CD4-positive, alpha-beta memory T cell (primary cell): ENCODE measurements at regions not wholly inside any gene's neighbourhood (a gene's known extent, or its start where the extent isn't known, plus 50 kb on each side); places are given as distances from the start of the nearest gene placed in this dataset.

ENCODE experiments used
- CTCF ChIA-PET: fragments of 350-600 bp; sonication (Branson Sonifier 250); formaldehyde crosslinking; loops from one replicate; lab custom pipeline; 2021; ENCODE audit warnings: inconsistent platforms; ENCODE audit not compliant: partially characterized antibody; lab: Charles Lee
- POLR2A ChIA-PET: fragments of 350-600 bp; sonication (Branson Sonifier 250); formaldehyde crosslinking; loops from one replicate; lab custom pipeline; 2021; ENCODE audit not compliant: partially characterized antibody; lab: Charles Lee
- DNase-seq, 5 donors: peaks; one replicate each; pipeline versions ENCODE4 v3.0.0 to v3.0.0-alpha.2; 2020 to 2022; ENCODE audit warnings: mixed read lengths in 1 of 5
- H3K27ac ChIP-seq: one replicate; pipeline ENCODE4 v1.7.0; 2013; ENCODE audit warnings: low read depth, low read length
- H3K27me3 ChIP-seq: 2 replicates; pipeline ENCODE4 v1.7.0; 2013; ENCODE audit warnings: mild to moderate bottlenecking, low read length, moderate library complexity; ENCODE audit not compliant: insufficient read depth
- H3K36me3 ChIP-seq: 2 replicates; pipeline ENCODE4 v1.7.0; 2013; ENCODE audit warnings: mild to moderate bottlenecking, low read length, moderate library complexity; ENCODE audit not compliant: insufficient read depth
- H3K4me1 ChIP-seq: 2 replicates; pipeline ENCODE4 v1.7.0; 2013; ENCODE audit warnings: mild to moderate bottlenecking, low read length, moderate library complexity; ENCODE audit not compliant: insufficient read depth
- H3K4me3 ChIP-seq, 2 donors: one replicate each; pipeline ENCODE4 v1.7.0; 2013; ENCODE audit warnings: low read length in 2 of 2, mild to moderate bottlenecking in 1 of 2
- H3K9me3 ChIP-seq, 2 donors: one replicate each; pipeline ENCODE4 v1.7.0; 2013; ENCODE audit warnings: low read length in 2 of 2, control low read depth in 1 of 2; ENCODE audit not compliant: control insufficient read depth in 1 of 2
- H3K27ac Mint-ChIP-seq, 7 donors: one replicate each; pipeline ENCODE4 v1.8.0; 2020 to 2021; ENCODE audit warnings: mixed read lengths in 7 of 7, mild to moderate bottlenecking in 6 of 7, inconsistent platforms in 3 of 7, moderate library complexity in 3 of 7
- H3K27me3 Mint-ChIP-seq, 2 donors: one replicate each; pipeline ENCODE4 v1.8.0; 2020 to 2021; ENCODE audit warnings: mixed read lengths in 2 of 2
- H3K36me3 Mint-ChIP-seq, 2 donors: one replicate each; pipeline ENCODE4 v1.8.0; 2020 to 2021; ENCODE audit warnings: mixed read lengths in 2 of 2, inconsistent platforms in 1 of 2, mild to moderate bottlenecking in 1 of 2
- H3K4me1 Mint-ChIP-seq, 4 donors: one replicate each; pipeline ENCODE4 v1.8.0; 2020 to 2021; ENCODE audit warnings: mixed read lengths in 4 of 4, mild to moderate bottlenecking in 1 of 4
- H3K4me3 Mint-ChIP-seq, 8 donors: one replicate each; pipeline ENCODE4 v1.8.0; 2020 to 2021; ENCODE audit warnings: mixed read lengths in 8 of 8, mild to moderate bottlenecking in 7 of 8, moderate library complexity in 6 of 8, inconsistent platforms in 3 of 8
- H3K9me3 Mint-ChIP-seq, 8 donors: one replicate each; pipeline ENCODE4 v1.8.0; 2020 to 2021; ENCODE audit warnings: mixed read lengths in 8 of 8, mild to moderate bottlenecking in 5 of 8, inconsistent platforms in 3 of 8, moderate library complexity in 1 of 8
- intact Hi-C: fragments of 100-400 bp; cut with micrococcal nuclease; formaldehyde crosslinking; loops from one replicate; pipeline ENCODE4 v1.15.1; 2023

DNA sequence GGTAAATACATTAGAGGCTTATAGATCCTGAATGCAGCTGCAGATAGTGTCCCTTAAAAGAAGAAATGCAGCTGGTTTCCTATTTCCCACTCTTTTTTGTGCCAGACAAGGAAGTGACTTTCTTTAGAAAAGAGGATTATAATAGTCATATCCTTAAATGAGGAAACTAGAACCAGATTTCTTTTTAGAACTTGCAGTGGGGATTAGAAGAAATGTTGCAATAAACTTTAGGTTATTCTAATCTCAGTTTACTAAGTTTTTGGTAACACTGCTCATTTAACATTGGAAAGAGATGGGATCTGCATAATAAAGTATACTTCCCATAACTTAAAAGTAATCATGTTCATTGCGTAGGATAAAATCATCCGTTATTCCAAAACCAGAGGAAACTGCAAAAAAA, 101.9 kb downstream of the SLIT2 start:
- Histone ChIP-seq H3K4me1 (no peaks in the 10 kb centered on the region), H3K4me3 (no peak overlapping the region), H3K36me3 (no peaks in the 10 kb centered on the region), H3K27ac (no peak overlapping the region), H3K9me3 (no peaks in the 10 kb centered on the region), H3K27me3 (no peaks in the 10 kb centered on the region)
- ChIA-PET POLR2A (no interaction called here), CTCF (no interaction called here)
- Mint-ChIP-seq H3K4me1 (no peaks in the 10 kb centered on the region), H3K27me3 (no peaks in the 10 kb centered on the region), H3K27ac (no peak overlapping the region), H3K4me3 (no peak overlapping the region), H3K9me3 (peaks cover 0 to 4% (median 0%) of the 10 kb centered on the region in 8 donors), H3K36me3 (no peaks in the 10 kb centered on the region)
- intact Hi-C loops: no loop called here
- no peak for DNase-seq

DNA sequence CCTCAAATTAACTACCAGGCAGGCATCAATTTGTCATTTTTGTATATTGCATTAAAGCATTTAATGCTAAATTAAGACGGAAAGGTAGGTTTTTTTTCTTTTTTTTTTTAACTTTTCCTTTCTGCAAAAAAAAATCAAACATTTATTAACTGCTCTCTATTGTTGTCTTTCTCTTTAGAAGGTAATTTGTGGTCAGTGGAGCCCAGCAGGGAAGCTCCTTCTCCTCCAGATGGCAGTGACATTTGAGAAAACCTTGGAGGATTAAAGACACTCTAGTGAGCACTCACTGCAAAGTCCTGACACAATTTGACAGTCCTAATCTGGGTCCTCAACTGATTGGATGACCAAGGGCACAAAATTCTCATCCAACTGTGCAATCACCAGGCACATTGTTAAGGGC, 102.4 kb downstream of the SLIT2 start:
- intact Hi-C loops: no loop called here
- H3K27ac Mint-ChIP-seq: no peak overlapping the region
- Histone ChIP-seq H3K27ac (no peak overlapping the region), H3K27me3 (no peaks in the 10 kb centered on the region), H3K4me1 (no peaks in the 10 kb centered on the region), H3K9me3 (no peaks in the 10 kb centered on the region), H3K4me3 (no peak overlapping the region), H3K36me3 (no peaks in the 10 kb centered on the region)
- H3K4me3 Mint-ChIP-seq: no peak overlapping the region
- no peak for DNase-seq
- peaks cover 0 to 4% (median 0%) of the 10 kb centered on the region in 8 donors for H3K9me3 Mint-ChIP-seq
- no peaks in the 10 kb centered on the region for H3K4me1 Mint-ChIP-seq
- POLR2A ChIA-PET: no interaction called here
- CTCF ChIA-PET: no interaction called here
- no peaks in the 10 kb centered on the region for H3K36me3 Mint-ChIP-seq
- no peaks in the 10 kb centered on the region for H3K27me3 Mint-ChIP-seq

DNA sequence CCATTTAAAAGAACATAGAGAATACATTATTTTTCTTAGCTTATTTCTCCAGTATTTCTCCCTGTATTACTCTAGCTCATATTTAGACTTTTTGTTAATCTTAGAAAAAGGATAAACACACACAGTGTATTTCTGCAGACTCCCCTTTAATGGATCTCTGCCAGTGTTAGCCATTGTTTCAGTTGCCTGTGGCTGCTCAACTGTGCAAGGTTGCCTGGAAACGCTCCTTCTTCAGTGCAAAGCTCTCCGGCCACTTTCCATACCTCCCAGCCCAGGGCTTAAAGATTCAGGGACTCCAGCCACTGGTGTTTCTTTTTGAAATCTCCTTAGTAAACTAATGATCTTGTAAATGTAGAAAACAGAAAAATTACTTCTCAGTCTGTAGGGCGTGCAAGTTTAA, 104.9 kb downstream of the SLIT2 start:
- Mint-ChIP-seq H3K9me3 (peaks cover 0 to 3% (median 0%) of the 10 kb centered on the region in 8 donors), H3K4me1 (no peaks in the 10 kb centered on the region), H3K27me3 (no peaks in the 10 kb centered on the region), H3K4me3 (no peak overlapping the region), H3K27ac (no peak overlapping the region), H3K36me3 (no peaks in the 10 kb centered on the region)
- intact Hi-C loops: no loop called here
- Histone ChIP-seq H3K4me3 (no peak overlapping the region), H3K36me3 (no peaks in the 10 kb centered on the region), H3K9me3 (no peaks in the 10 kb centered on the region), H3K4me1 (no peaks in the 10 kb centered on the region), H3K27me3 (no peaks in the 10 kb centered on the region), H3K27ac (no peak overlapping the region)
- POLR2A ChIA-PET: no interaction called here
- CTCF ChIA-PET: no interaction called here
- DNase-seq: no peak

DNA sequence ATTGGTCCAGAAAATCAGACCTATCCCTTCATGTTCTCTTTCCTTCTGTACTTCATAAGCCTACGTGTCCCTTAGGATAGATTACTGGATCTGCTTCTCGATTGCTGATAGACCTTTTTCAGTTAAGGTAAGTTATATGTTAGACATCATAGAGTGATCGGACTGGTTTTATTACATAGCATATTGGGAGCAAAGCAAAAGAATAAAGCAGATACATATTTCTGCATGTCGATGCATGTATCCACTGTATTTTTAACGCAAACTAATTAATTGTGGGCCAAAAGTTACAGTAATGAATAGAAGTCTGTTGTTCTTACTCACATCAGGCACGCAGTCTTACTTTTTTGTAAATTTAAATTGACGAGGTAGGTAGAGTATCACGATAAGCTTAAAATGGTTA, 106.4 kb downstream of the SLIT2 start:
- Mint-ChIP-seq H3K4me3 (no peak overlapping the region), H3K27me3 (peaks cover 2 to 3% of the 10 kb centered on the region in 2 donors), H3K27ac (no peak overlapping the region), H3K36me3 (no peaks in the 10 kb centered on the region), H3K9me3 (peaks cover 0 to 5% (median 0%) of the 10 kb centered on the region in 8 donors), H3K4me1 (no peaks in the 10 kb centered on the region)
- Histone ChIP-seq H3K9me3 (no peaks in the 10 kb centered on the region), H3K27me3 (no peaks in the 10 kb centered on the region), H3K4me1 (no peaks in the 10 kb centered on the region), H3K27ac (no peak overlapping the region), H3K36me3 (no peaks in the 10 kb centered on the region), H3K4me3 (no peak overlapping the region)
- CTCF ChIA-PET: no interaction called here
- no peak for DNase-seq
- POLR2A ChIA-PET: no interaction called here
- intact Hi-C loops: no loop called here

DNA sequence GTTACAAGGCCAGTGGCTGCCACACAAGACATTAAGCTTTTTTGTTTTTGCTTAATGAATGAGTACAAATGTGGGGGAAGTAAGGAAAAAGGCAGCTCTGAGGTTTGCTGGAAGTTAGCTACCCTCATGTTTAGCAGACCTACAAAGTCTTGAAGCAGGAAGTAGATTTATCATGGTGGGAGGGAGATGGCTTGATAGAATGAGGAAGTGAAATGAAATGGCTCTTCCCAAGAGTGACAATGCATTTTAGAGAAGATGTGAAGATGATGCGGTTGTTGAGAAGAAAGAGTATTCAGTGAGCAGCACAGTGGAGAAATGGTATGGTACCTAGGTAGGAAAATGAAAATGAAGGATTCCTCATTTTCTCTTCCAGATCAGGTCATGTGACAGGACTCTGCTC, 108.0 kb downstream of the SLIT2 start:
- H3K36me3 Mint-ChIP-seq: no peaks in the 10 kb centered on the region
- no peaks in the 10 kb centered on the region for H3K36me3 ChIP-seq
- H3K4me1 ChIP-seq: no peaks in the 10 kb centered on the region
- no peaks in the 10 kb centered on the region for H3K9me3 ChIP-seq
- no peak for DNase-seq
- H3K27ac Mint-ChIP-seq: no peak overlapping the region
- intact Hi-C loops: no loop called here
- no peaks in the 10 kb centered on the region for H3K4me1 Mint-ChIP-seq
- no peak overlapping the region for H3K27ac ChIP-seq
- ChIA-PET CTCF (no interaction called here), POLR2A (no interaction called here)
- H3K4me3 ChIP-seq: no peak overlapping the region
- peaks cover 2 to 3% of the 10 kb centered on the region in 2 donors for H3K27me3 Mint-ChIP-seq
- peak overlapping the region in 1 of 8 donors; percentile 7 for H3K4me3 Mint-ChIP-seq
- H3K27me3 ChIP-seq: no peaks in the 10 kb centered on the region
- H3K9me3 Mint-ChIP-seq: peaks cover 0 to 5% (median 0%) of the 10 kb centered on the region in 8 donors

DNA sequence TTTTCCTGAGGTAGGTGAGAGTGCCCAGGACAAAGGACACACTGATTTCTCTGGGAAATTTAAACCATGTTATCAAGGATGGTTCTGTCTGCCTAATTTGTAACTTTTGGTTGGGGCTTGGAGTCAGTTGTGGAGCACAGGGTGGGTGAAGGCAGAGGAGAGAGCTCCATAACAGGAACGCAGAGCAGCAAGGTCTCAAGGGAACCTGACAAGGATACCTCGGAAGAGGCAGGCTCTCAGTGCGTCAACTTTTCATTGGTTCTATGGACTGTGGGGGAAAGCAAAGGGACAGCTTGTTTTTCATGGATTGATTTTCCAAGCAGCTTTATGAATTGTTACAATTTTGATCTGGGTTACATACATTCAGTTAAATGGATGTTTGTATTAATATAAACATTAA, 110.4 kb downstream of the SLIT2 start:
- no peak overlapping the region for H3K4me3 Mint-ChIP-seq
- no peak for DNase-seq
- Histone ChIP-seq H3K9me3 (no peaks in the 10 kb centered on the region), H3K36me3 (no peaks in the 10 kb centered on the region), H3K27me3 (no peaks in the 10 kb centered on the region), H3K4me1 (no peaks in the 10 kb centered on the region), H3K27ac (no peak overlapping the region), H3K4me3 (no peak overlapping the region)
- no peaks in the 10 kb centered on the region for H3K4me1 Mint-ChIP-seq
- POLR2A ChIA-PET: no interaction called here
- no peak overlapping the region for H3K27ac Mint-ChIP-seq
- intact Hi-C loops: no loop called here
- peaks cover 0 to 5% (median 0%) of the 10 kb centered on the region in 8 donors for H3K9me3 Mint-ChIP-seq
- no peaks in the 10 kb centered on the region for H3K36me3 Mint-ChIP-seq
- CTCF ChIA-PET: no interaction called here
- peaks cover 2 to 3% of the 10 kb centered on the region in 2 donors for H3K27me3 Mint-ChIP-seq

DNA sequence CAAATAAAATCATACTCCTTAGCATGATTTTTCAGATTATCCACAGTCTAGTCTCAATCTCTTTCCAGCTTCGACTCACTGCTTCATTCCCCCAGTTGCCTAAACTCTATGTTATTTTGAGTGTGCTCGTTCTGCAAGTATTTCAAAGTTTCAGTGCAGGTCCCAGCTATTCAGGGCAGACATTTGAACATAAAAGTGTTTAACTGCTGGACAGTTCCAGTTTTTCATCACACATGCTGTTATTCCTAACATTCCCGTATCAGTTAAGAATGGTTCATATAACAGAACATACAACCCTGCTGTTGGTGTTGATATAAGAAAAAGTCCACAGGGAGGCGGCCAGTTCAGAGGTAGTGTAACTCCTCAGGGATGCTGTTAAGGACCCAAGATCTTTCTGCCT, 113.3 kb downstream of the SLIT2 start:
- H3K4me3 Mint-ChIP-seq: no peak overlapping the region
- intact Hi-C loops: no loop called here
- H3K9me3 Mint-ChIP-seq: peaks cover 0 to 3% (median 0%) of the 10 kb centered on the region in 8 donors
- Histone ChIP-seq H3K4me1 (no peaks in the 10 kb centered on the region), H3K27ac (no peak overlapping the region), H3K36me3 (no peaks in the 10 kb centered on the region), H3K9me3 (no peaks in the 10 kb centered on the region), H3K4me3 (no peak overlapping the region), H3K27me3 (no peaks in the 10 kb centered on the region)
- CTCF ChIA-PET: no interaction called here
- no peak for DNase-seq
- POLR2A ChIA-PET: no interaction called here
- no peaks in the 10 kb centered on the region for H3K4me1 Mint-ChIP-seq
- peaks cover 2 to 3% of the 10 kb centered on the region in 2 donors for H3K27me3 Mint-ChIP-seq
- H3K27ac Mint-ChIP-seq: no peak overlapping the region
- no peaks in the 10 kb centered on the region for H3K36me3 Mint-ChIP-seq

DNA sequence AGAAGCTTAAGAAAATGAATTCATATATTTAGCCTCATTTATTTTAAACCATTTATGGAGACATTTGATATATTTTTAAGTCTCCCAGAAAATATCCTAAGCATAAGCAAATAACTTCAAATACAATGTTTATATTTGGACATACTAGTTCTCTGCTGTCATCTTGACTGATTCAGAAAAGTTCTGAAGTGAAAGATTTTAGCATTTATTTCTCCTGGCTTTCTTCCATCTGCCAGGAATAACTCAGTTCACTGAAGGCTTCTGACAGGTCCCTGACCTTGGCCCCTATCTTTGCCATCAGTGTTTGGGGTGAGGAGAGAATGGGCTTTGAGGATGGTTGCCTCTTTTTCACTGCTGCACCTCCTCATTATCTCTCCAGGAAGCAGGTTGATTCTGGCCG, 115.7 kb downstream of the SLIT2 start:
- H3K27ac ChIP-seq: no peak overlapping the region
- no peak overlapping the region for H3K4me3 ChIP-seq
- Mint-ChIP-seq H3K4me1 (no peaks in the 10 kb centered on the region), H3K4me3 (no peak overlapping the region), H3K9me3 (peaks cover 0 to 2% (median 0%) of the 10 kb centered on the region in 8 donors), H3K27ac (no peak overlapping the region), H3K36me3 (no peaks in the 10 kb centered on the region), H3K27me3 (peaks cover 0 to 2% of the 10 kb centered on the region in 2 donors)
- no peak for DNase-seq
- H3K36me3 ChIP-seq: no peaks in the 10 kb centered on the region
- no peaks in the 10 kb centered on the region for H3K27me3 ChIP-seq
- CTCF ChIA-PET: no interaction called here
- no peaks in the 10 kb centered on the region for H3K4me1 ChIP-seq
- no peaks in the 10 kb centered on the region for H3K9me3 ChIP-seq
- POLR2A ChIA-PET: interaction anchor here (0.7 kb wide), 1 partner anchor 370 kb away, joined by 3 read pairs; no protein-coding TSS in a partner anchor
- intact Hi-C loops: no loop called here
